Duodenal mucosa (tissue), 2 donors: ENCODE measurements at regions not wholly inside any gene's neighbourhood (a gene's known extent, or its start where the extent isn't known, plus 50 kb on each side); places are given as distances from the start of the nearest gene placed in this dataset.

ENCODE experiments used
- H3K27ac ChIP-seq: one replicate; pipeline ENCODE4 v1.7.0; 2013; ENCODE audit warnings: low read depth, low read length
- H3K27me3 ChIP-seq, 2 donors: one replicate each; pipeline ENCODE4 v1.7.0; 2013; ENCODE audit warnings: low read length in 2 of 2, control low read depth in 1 of 2; ENCODE audit not compliant: insufficient read depth in 2 of 2, control insufficient read depth in 1 of 2
- H3K36me3 ChIP-seq, 2 donors: one replicate each; pipeline ENCODE4 v1.7.0; 2013; ENCODE audit warnings: low read length in 2 of 2, control low read depth in 1 of 2; ENCODE audit not compliant: insufficient read depth in 2 of 2, control insufficient read depth in 1 of 2
- H3K4me1 ChIP-seq, 2 donors: one replicate each; pipeline ENCODE4 v1.7.0; 2013; ENCODE audit warnings: low read length in 2 of 2, control low read depth in 1 of 2; ENCODE audit not compliant: insufficient read depth in 2 of 2, control insufficient read depth in 1 of 2
- H3K4me3 ChIP-seq, 2 donors: one replicate each; pipeline ENCODE4 v1.7.0; 2013; ENCODE audit warnings: low read length in 2 of 2, low read depth in 1 of 2
- H3K9ac ChIP-seq, 2 donors: one replicate each; pipeline ENCODE4 v1.7.0; 2013; ENCODE audit warnings: low read length in 2 of 2, low read depth in 1 of 2
- H3K9me3 ChIP-seq, 2 donors: one replicate each; pipeline ENCODE4 v1.7.0; 2013; ENCODE audit warnings: low read length in 2 of 2, control low read depth in 1 of 2; ENCODE audit not compliant: control insufficient read depth in 1 of 2

DNA sequence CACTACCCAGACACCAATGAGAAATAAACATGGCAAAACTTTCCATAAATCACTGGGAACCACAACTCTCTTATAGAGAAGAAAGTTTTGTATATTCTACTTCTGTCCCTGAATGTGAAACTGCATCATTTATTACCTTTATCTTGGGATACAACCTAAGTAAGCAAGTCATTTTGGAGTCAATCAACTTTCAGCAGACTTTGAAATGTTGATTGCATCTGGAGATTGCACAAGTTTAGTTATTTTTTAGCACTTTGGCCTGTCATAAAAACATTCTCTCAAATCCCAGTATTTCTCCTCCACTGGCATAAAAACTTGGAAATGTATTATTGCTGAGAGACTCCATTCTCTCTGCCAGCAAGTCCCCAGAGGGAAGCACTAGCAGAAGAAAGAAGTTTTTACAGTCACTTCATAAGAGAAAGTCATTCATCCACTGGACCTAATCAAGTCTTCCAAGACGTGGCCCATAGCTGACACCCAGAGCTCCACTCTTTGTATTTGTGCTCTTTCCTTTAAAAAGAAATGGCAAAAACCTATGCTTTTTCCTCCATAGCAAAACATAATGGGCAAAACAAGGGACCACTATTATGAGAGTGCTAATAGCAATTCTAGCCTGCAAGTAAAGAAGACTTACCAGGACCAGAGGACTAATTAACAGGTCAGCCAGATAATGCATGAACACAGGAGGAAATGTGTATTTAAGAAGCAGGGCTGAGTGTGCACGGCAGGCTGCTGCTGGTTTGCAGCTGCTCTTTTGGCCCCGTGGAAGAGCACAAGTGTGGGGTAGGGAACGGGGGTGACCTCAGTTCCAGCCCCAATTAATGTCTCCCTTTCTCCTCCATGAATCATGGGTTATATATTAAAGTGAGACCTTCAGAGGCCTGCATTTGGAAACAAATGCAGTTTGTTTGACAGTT lies 171.5 kb downstream of the INO80D start:
- H3K9ac ChIP-seq, result no peak overlapping the region

DNA sequence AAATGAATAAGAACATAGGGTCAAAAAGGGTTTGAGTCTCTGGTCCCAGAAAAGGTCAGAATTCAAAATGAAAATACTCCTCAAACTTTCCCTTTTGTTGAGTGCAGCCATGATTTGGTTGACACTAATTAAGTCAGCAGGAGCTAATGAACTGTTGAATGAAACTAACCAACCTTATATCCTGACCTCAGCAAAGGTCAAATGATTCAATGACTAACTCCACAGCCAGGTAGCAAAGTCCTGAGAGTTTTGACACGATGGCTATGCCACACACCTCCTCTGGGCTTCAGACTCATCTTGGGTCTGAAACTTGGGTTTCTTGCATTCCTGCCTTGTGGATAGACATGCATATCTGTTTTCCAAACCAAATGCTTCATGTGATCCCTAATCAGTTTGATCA lies 172.3 kb downstream of the INO80D start:
- Histone ChIP-seq H3K9me3 (no peaks in the 10 kb centered on the region), H3K27ac (no peak overlapping the region), H3K4me1 (peaks cover 26 to 29% of the 10 kb centered on the region in 2 donors), H3K36me3 (no peaks in the 10 kb centered on the region), H3K4me3 (peak overlapping the region in 1 of 2 donors; percentile 42), H3K9ac (no peak overlapping the region), H3K27me3 (no peaks in the 10 kb centered on the region)

More for the DNA sequence above, 171.5 kb downstream of the INO80D start:
- Histone ChIP-seq H3K36me3 (no peaks in the 10 kb centered on the region), H3K27me3 (no peaks in the 10 kb centered on the region), H3K4me3 (peak overlapping the region; percentile 23 to 42), H3K27ac (no peak overlapping the region), H3K4me1 (peaks cover 26 to 29% of the 10 kb centered on the region in 2 donors), H3K9me3 (no peaks in the 10 kb centered on the region)

DNA sequence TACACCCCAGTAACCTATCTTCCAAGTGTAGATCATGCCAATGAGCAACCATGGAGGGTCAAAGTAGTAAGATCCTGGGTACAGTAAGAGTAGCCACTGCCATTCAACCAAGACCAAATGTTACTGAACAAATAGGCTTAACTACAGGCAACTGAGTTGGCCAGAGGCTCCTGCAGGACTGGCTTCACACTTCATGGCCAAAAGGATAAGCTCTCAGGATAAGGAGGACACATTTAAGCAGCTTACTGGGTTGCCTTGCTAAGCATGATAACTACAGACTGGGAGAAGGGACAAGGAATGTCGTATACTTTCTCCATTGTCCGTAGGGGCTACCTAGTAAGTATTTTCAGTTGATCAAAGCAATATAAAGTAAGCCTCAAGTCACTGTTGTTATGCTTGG lies 174.7 kb downstream of the INO80D start:
- Histone ChIP-seq H3K27me3 (no peaks in the 10 kb centered on the region), H3K9ac (no peak overlapping the region), H3K4me3 (no peak overlapping the region), H3K36me3 (no peaks in the 10 kb centered on the region), H3K4me1 (peaks cover 26 to 29% of the 10 kb centered on the region in 2 donors), H3K27ac (no peak overlapping the region), H3K9me3 (no peaks in the 10 kb centered on the region)

DNA sequence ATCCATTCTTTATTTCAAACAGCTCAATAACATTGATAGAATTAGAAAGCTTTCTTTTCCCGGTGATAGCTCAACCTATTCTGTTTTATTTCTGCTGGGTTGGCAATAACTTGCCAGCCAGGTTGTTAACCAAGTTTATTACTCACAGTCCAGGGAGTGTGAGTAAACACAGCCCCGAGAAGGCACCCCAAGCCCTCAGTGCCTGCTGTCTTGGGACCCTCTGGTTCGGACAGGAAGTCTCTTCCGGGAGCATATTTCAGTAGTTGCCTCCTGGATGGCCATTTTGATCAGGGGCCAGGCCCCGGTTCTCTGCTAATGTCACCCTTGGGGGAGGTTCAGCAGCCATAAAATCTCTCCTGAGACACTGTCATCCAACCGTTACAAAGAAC lies 176.8 kb downstream of the INO80D start:
- Histone ChIP-seq H3K27me3 (no peaks in the 10 kb centered on the region), H3K9me3 (no peaks in the 10 kb centered on the region), H3K4me1 (peaks cover 9 to 10% of the 10 kb centered on the region in 2 donors), H3K27ac (no peak overlapping the region), H3K4me3 (no peak overlapping the region), H3K9ac (no peak overlapping the region), H3K36me3 (no peaks in the 10 kb centered on the region)

DNA sequence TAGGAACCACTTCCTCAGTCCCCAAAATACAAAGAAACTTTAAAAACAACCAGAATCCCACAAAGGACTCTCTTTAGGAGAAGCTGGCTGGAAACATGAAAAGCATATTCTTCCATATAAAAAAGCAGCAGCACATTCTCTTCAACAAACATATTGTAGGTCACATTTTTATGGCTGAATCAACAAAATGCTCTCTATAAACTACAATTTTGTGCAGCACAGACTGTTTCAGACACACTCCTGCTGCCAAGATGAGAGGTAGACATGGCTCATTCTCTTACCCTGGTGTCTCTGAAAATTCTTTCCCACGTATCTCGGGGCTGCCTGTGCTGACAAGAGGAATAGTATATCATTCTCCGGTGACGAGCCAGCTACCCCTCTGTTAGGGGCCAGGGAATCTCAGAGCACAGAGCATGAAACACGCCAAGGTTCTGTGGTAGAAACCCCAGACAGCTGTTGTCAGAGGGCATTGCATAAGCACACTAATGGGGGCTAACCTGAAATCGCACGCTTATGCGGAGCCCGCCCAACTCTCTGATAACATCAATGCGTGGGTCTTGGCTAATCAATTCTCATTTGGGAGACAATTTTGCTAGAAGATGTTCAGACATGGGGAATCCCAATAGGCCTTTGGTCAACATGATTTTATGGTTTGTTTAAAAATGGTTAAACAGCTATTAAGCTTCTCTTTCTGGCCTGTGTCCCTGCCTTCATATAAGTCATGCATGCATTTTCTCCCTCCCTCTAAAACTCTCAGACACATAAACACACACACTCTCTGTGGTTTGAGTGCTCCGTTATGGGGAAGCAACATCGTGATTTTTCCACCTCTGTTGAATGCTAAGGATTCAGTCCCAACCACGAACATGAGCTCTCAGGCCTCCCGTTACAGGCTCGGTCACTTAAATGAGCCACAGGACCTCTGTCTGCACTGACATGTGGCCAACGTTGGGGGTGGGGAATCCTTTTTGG lies 177.5 kb downstream of the INO80D start:
- no peaks in the 10 kb centered on the region for H3K27me3 ChIP-seq
- H3K9me3 ChIP-seq, result no peaks in the 10 kb centered on the region
- no peak overlapping the region for H3K9ac ChIP-seq
- no peak overlapping the region for H3K4me3 ChIP-seq
- no peaks in the 10 kb centered on the region for H3K36me3 ChIP-seq
- H3K27ac ChIP-seq, result no peak overlapping the region
- peaks cover 3 to 6% of the 10 kb centered on the region in 2 donors for H3K4me1 ChIP-seq

DNA sequence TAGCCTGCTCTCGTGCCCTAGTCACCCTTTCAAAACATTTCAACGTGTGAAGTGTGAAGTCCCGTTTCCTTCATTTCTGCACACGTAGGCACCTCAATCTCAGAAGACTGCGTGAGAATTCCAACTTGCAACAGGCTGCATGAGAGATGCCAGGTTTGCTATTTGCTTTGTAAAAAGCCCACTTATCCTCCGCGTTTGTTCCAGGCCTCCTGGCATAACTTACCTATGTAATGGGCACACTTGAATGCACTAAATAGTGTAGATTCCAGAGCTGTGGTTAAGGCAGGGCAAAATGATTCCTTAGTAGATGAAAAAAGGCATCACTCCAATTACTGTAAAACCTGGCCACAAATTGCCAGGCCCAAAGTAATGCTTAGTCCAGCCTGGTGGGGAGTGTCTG lies 179.6 kb downstream of the INO80D start:
- Histone ChIP-seq H3K4me1 (peaks cover 4 to 6% of the 10 kb centered on the region in 2 donors), H3K4me3 (no peak overlapping the region), H3K36me3 (no peaks in the 10 kb centered on the region), H3K27ac (no peak overlapping the region), H3K9me3 (no peaks in the 10 kb centered on the region), H3K9ac (no peak overlapping the region), H3K27me3 (no peaks in the 10 kb centered on the region)

DNA sequence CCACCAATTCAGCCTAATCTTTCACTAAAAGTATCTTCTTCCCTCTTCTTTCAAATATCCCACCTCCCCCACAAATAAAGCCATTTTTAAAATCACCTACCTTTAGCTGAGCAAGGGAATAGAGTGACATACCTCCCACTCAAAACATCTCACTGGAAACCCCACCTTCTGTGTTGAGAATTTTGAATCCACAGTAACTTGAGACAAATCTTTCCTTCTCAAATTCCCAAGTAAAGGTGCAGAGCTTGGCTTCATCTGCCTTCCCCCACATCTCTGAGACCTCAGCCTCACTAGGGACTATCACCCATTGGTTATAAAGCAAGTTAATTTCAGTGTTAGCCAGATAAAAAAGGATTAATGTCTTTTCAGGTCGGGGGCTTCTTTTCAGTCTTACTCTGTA lies 180.4 kb downstream of the INO80D start:
- H3K36me3 ChIP-seq, result no peaks in the 10 kb centered on the region
- H3K27me3 ChIP-seq, result no peaks in the 10 kb centered on the region
- no peaks in the 10 kb centered on the region for H3K9me3 ChIP-seq
- H3K27ac ChIP-seq, result no peak overlapping the region
- H3K4me3 ChIP-seq, result no peak overlapping the region
- no peak overlapping the region for H3K9ac ChIP-seq
- peaks cover 4 to 6% of the 10 kb centered on the region in 2 donors for H3K4me1 ChIP-seq

DNA sequence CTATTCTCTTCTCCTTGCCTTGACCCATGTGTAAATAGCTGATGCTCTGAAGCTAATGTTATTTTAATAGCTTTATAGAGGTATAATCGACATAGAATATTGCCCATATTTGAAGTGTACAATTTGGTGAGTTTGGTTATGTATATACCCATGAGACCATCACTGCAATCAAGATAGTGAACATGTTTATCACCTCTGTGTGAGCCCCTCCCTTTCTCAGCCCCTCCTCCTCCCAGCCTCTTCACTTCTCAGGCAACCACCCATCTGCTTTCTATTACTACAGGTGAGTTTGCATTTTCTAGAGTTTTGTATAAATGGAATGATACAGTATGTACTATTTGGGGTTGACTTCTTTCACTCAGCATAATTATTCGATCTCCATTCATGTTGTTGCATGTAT lies 181.1 kb downstream of the INO80D start:
- peaks cover 4 to 6% of the 10 kb centered on the region in 2 donors for H3K4me1 ChIP-seq

DNA sequence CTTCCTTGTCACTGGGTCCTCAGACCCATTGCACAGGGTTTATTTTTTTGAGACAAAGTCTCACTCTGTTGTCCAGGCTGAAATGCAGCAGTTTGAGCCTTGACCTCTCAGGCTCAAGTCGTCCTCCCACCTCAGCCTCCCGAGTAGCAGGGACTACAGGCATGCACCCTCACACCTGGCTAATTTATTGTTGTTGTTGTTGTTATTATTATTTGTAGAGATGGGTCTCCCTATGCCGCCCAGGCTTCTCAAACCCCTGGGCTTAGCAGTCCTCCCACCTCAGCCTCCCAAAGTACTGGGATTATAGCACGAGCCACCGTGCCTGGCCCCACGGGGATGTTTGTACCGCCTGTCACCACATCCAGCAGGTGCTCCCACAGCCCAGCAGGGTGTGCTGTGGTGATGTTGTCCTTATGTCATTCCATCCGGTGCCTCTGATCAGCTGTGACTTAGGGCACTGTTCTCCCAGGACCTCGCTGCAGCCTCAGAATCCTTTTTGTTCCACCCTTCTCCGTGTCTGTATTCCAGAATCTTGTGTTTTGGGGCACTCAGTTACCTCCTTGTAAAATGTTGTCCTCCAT lies 182.3 kb downstream of the INO80D start:
- Histone ChIP-seq H3K27ac (no peak overlapping the region), H3K9ac (no peak overlapping the region), H3K27me3 (no peaks in the 10 kb centered on the region), H3K9me3 (peaks cover 0 to 4% of the 10 kb centered on the region in 2 donors), H3K36me3 (no peaks in the 10 kb centered on the region), H3K4me3 (peak overlapping the region in 1 of 2 donors; percentile 50), H3K4me1 (peaks cover 4 to 6% of the 10 kb centered on the region in 2 donors)

More for the DNA sequence above, 181.1 kb downstream of the INO80D start:
- Histone ChIP-seq H3K27ac (no peak overlapping the region), H3K9ac (no peak overlapping the region), H3K36me3 (no peaks in the 10 kb centered on the region), H3K9me3 (no peaks in the 10 kb centered on the region), H3K4me3 (no peak overlapping the region), H3K27me3 (no peaks in the 10 kb centered on the region)
